GM06990 (cell line): ENCODE measurements at regions not wholly inside any gene's neighbourhood (a gene's known extent, or its start where the extent isn't known, plus 50 kb on each side); places are given as distances from the start of the nearest gene placed in this dataset.

Experiments used
- DNase-seq: peaks from one replicate; pipeline ENCODE4 v3.0.0-alpha.2; 2011; ENCODE audit not compliant: insufficient read length; ENCODE audit errors: extremely low read depth
- H3K27me3 ChIP-seq: replicated peaks from 2 replicates; pipeline ENCODE4 v1.6.0; 2011; ENCODE audit warnings: low read length; ENCODE audit not compliant: control insufficient read depth, insufficient read depth
- H3K36me3 ChIP-seq: 2 replicates; pipeline ENCODE4 v1.5.1; 2011; ENCODE audit warnings: low read length; ENCODE audit not compliant: control insufficient read depth, insufficient read depth
- H3K4me3 ChIP-seq: replicated peaks from 2 replicates; pipeline ENCODE4 v1.5.1; 2011; ENCODE audit warnings: low read depth, mild to moderate bottlenecking, control low read depth, low read length
- TF ChIP-seq, protein P1 (sequence below): IDR thresholded peaks from 2 replicates; pipeline ENCODE4 v1.5.1; 2011; ENCODE audit warnings: low read length, control low read depth, mild to moderate bottlenecking, inconsistent platforms; ENCODE audit not compliant: insufficient read depth, poor library complexity, severe bottlenecking

- H3K4me3 ChIP-seq = no peak overlapping the region
- DNase-seq = no peak
- TF ChIP-seq, protein P1, sequence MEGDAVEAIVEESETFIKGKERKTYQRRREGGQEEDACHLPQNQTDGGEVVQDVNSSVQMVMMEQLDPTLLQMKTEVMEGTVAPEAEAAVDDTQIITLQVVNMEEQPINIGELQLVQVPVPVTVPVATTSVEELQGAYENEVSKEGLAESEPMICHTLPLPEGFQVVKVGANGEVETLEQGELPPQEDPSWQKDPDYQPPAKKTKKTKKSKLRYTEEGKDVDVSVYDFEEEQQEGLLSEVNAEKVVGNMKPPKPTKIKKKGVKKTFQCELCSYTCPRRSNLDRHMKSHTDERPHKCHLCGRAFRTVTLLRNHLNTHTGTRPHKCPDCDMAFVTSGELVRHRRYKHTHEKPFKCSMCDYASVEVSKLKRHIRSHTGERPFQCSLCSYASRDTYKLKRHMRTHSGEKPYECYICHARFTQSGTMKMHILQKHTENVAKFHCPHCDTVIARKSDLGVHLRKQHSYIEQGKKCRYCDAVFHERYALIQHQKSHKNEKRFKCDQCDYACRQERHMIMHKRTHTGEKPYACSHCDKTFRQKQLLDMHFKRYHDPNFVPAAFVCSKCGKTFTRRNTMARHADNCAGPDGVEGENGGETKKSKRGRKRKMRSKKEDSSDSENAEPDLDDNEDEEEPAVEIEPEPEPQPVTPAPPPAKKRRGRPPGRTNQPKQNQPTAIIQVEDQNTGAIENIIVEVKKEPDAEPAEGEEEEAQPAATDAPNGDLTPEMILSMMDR = no peak
- H3K27me3 ChIP-seq = no peaks in the 10 kb centered on the region; the same call in 1 of the 2 replicates
- no peaks in the 10 kb centered on the region for H3K36me3 ChIP-seq
Observed at GRCh38 chr9:87122947-87123685, 175.8 kb upstream of the GAS1 start.

DNA sequence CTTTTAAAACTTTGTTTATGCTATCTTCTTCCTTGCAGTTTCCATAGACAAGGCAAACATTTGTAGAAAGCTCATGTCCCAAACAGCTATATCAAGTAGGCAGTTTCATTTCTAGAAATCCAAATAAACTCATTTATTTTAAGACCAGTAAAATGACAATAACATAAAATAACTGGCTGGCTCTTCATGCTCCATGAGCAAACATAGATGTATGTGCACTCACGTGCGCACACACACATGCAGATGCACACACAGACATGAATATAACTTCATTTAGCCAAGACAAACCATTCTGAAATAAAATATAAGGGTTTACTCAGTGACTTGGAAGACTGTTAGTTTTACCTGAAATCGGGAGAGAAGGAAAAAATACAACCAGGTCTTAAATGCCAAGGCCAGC lies 176.5 kb upstream of the GAS1 start:
- TF ChIP-seq, protein P1 = no peak
- no peak for DNase-seq
- Histone ChIP-seq H3K27me3 (no peaks in the 10 kb centered on the region; the same call in 1 of the 2 replicates), H3K36me3 (no peaks in the 10 kb centered on the region), H3K4me3 (no peak overlapping the region)

GRCh38 chr9:87125819-87126218 lies 178.5 kb upstream of the GAS1 start:
- TF ChIP-seq, protein P1 = no peak
- H3K36me3 ChIP-seq = no peaks in the 10 kb centered on the region

GRCh38 chr9:87127543-87127942 lies 180.2 kb upstream of the GAS1 start:
- Histone ChIP-seq H3K4me3 (no peak overlapping the region), H3K27me3 (no peaks in the 10 kb centered on the region; the same call in 1 of the 2 replicates), H3K36me3 (no peaks in the 10 kb centered on the region)
- DNase-seq = no peak
- TF ChIP-seq, protein P1 = no peak

More at GRCh38 chr9:87125819-87126218, 178.5 kb upstream of the GAS1 start:
- Histone ChIP-seq H3K27me3 (no peaks in the 10 kb centered on the region; the same call in 1 of the 2 replicates), H3K4me3 (no peak overlapping the region)
- no peak for DNase-seq

DNA sequence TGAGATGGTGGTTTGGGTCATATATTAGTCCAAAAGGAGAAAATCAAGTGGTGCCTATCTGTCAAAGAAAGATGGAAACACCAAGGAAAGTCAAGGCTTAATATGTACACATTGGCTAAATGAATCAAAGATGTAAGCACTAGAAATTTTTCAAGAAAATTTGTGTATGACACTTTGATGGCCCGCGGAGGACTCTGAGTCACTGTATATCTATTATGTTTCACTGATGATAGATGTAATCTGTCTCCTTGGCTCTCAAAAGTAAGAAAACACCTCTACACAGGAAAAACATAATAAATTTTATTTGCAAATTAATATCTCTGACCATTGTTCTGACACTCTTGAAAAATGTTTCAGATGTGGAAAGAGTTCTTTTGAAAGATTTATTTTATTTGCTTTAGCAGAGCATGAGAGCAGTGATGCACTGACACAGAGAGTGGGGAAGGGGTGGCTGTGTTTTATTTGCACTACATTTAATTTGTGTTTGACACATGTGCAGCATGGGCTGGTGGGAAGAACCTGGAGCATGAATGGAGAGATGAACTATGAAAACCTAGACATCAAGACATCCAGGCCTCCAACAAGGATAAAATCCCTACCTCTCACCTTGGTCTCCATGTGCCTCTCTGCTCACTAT lies 180.8 kb upstream of the GAS1 start:
- Histone ChIP-seq H3K27me3 (no peaks in the 10 kb centered on the region; the same call in 1 of the 2 replicates), H3K4me3 (no peak overlapping the region), H3K36me3 (no peaks in the 10 kb centered on the region)
- TF ChIP-seq, protein P1 = no peak
- no peak for DNase-seq
